ENCODE measurements at regions not wholly inside any gene's neighbourhood (a gene's known extent, or its start where the extent isn't known, plus 50 kb on each side); places are given as distances from the start of the nearest gene placed in this dataset.

DNA sequence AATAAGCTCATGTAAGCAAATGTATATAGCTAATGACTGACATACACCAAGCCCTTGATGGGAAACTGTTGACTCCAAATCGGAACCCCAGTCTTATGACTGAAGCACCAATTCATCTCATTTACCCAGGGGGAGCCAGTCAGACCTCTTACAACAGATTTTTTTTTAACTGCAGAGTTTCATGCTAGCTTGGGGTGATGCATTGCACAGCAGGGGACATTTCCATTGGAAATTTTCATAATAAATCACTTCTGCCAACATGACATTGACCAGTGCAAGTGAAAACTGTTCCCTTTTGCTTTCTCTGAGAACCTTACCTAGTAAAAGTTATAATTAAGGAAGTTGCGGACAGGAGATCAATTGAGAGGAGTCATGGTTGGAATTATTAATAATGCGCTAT lies 137.0 kb upstream of the VWC2 start:
- TF ChIP-seq, protein P1, sequence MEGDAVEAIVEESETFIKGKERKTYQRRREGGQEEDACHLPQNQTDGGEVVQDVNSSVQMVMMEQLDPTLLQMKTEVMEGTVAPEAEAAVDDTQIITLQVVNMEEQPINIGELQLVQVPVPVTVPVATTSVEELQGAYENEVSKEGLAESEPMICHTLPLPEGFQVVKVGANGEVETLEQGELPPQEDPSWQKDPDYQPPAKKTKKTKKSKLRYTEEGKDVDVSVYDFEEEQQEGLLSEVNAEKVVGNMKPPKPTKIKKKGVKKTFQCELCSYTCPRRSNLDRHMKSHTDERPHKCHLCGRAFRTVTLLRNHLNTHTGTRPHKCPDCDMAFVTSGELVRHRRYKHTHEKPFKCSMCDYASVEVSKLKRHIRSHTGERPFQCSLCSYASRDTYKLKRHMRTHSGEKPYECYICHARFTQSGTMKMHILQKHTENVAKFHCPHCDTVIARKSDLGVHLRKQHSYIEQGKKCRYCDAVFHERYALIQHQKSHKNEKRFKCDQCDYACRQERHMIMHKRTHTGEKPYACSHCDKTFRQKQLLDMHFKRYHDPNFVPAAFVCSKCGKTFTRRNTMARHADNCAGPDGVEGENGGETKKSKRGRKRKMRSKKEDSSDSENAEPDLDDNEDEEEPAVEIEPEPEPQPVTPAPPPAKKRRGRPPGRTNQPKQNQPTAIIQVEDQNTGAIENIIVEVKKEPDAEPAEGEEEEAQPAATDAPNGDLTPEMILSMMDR (conservative IDR thresholded peaks at IDR 0.05; ENCODE audit: low read depth, low read length) = no peak
- no peak for TF ChIP-seq MXI1 (IDR thresholded peaks at IDR 0.05; ENCODE audit: borderline replicate concordance, low read depth, low read length)
- TF ChIP-seq MAZ (IDR thresholded peaks at IDR 0.05; ENCODE audit: borderline replicate concordance, low read depth, low read length) = no peak

All from IMR-90 (cell line).